ENCODE measurements at regions not wholly inside any gene's neighbourhood (a gene's known extent, or its start where the extent isn't known, plus 50 kb on each side); places are given as distances from the start of the nearest gene placed in this dataset.

- TF ChIP-seq, protein P1, sequence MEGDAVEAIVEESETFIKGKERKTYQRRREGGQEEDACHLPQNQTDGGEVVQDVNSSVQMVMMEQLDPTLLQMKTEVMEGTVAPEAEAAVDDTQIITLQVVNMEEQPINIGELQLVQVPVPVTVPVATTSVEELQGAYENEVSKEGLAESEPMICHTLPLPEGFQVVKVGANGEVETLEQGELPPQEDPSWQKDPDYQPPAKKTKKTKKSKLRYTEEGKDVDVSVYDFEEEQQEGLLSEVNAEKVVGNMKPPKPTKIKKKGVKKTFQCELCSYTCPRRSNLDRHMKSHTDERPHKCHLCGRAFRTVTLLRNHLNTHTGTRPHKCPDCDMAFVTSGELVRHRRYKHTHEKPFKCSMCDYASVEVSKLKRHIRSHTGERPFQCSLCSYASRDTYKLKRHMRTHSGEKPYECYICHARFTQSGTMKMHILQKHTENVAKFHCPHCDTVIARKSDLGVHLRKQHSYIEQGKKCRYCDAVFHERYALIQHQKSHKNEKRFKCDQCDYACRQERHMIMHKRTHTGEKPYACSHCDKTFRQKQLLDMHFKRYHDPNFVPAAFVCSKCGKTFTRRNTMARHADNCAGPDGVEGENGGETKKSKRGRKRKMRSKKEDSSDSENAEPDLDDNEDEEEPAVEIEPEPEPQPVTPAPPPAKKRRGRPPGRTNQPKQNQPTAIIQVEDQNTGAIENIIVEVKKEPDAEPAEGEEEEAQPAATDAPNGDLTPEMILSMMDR (conservative IDR thresholded peaks at IDR 0.05; ENCODE audit: low read depth, low read length) = no peak
- TF ChIP-seq EZH2 (IDR thresholded peaks at IDR 0.05; ENCODE audit: low read length, unreplicated experiment) = no peak
These were observed 207.6 kb downstream of the ANKRD60 start for GRCh38 chr20:58020656-58021454.
